Breast epithelium (tissue), 3 donors: ENCODE measurements at regions not wholly inside any gene's neighbourhood (a gene's known extent, or its start where the extent isn't known, plus 50 kb on each side); places are given as distances from the start of the nearest gene placed in this dataset.

Experiments used
- POLR2A ChIP-seq: fragments of 450-650 bp; IDR thresholded peaks from one replicate; pipeline ENCODE4 v1.6.1; 2016; ENCODE audit warnings: antibody characterized with exemption, mild to moderate bottlenecking, moderate library complexity
- TF ChIP-seq, protein P1 (sequence below), 3 donors: fragments of 450-650 bp; IDR thresholded peaks; one replicate each; pipeline ENCODE4 v1.5.1; 2016 to 2017; ENCODE audit warnings: antibody characterized with exemption in 3 of 3, mild to moderate bottlenecking in 3 of 3, moderate library complexity in 3 of 3

DNA sequence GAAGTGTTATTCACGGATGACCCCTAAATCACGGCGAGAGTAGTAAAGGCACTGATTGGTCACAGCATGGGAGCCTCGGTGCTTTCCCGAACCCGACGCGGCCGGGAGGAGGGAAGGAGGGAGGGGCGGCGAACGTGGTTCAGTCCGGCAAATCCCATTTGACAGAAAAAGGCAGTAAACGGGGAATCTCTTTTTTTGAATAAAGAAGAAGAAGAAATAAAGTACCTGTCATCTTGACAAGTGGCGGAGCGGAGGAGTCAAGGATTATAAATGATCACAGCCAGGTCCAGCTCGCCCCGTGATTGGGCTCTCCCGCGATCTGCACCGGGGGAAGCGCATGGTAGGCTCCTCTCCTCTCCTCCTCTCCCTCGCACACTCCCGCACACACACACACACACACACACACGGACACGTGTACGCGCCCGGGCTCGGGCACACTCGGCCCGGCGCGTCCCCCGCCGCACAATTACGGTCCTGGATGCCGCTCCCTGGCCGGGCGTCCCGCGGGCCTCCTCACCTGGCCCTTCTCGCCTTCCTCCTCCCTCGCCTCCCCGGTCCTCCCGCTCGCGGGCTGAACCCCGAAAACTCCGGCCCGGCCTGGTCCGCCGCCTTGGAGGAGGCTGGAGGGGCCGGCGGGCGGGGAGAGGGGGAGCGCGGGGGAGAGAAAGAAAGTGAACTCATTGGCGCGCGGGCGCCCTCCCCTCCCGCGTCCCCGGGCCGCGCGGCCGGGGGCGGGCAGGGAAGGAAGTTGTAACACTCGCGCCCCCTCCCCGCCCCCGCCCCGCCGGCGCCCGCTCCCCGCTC lies 99.2 kb upstream of the TENM3 start:
- TF ChIP-seq, protein P1, sequence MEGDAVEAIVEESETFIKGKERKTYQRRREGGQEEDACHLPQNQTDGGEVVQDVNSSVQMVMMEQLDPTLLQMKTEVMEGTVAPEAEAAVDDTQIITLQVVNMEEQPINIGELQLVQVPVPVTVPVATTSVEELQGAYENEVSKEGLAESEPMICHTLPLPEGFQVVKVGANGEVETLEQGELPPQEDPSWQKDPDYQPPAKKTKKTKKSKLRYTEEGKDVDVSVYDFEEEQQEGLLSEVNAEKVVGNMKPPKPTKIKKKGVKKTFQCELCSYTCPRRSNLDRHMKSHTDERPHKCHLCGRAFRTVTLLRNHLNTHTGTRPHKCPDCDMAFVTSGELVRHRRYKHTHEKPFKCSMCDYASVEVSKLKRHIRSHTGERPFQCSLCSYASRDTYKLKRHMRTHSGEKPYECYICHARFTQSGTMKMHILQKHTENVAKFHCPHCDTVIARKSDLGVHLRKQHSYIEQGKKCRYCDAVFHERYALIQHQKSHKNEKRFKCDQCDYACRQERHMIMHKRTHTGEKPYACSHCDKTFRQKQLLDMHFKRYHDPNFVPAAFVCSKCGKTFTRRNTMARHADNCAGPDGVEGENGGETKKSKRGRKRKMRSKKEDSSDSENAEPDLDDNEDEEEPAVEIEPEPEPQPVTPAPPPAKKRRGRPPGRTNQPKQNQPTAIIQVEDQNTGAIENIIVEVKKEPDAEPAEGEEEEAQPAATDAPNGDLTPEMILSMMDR (IDR thresholded peaks at IDR 0.05) = no peak
- TF ChIP-seq POLR2A = no peak
